Activated naive CD8-positive, alpha-beta T cell treated with anti-CD3 and anti-CD28 coated beads, Interleukin-2, amount 10 ng/mL, durations not matched to agents 7 days and 5 days (primary cell): ENCODE measurements at regions not wholly inside any gene's neighbourhood (a gene's known extent, or its start where the extent isn't known, plus 50 kb on each side); places are given as distances from the start of the nearest gene placed in this dataset.

Experiments
- ATAC-seq: fragments of 150-1000 bp; cut with Tn5 transposase; one replicate; pipeline ENCODE4 v1.10.0; 2021; ENCODE audit warnings: low read depth, moderate library complexity
- POLR2A ChIA-PET: fragments of 350-600 bp; sonication (Branson Sonifier 250); formaldehyde crosslinking; loops from one replicate; lab custom pipeline; 2021; ENCODE audit warnings: antibody characterized with exemption; lab: Charles Lee
- DNase-seq: peaks from one replicate; pipeline ENCODE4 v3.0.0; 2021
- H3K27ac Mint-ChIP-seq: one replicate; pipeline ENCODE4 v1.8.0; 2022; ENCODE audit warnings: mild to moderate bottlenecking, mixed read lengths
- H3K27me3 Mint-ChIP-seq: one replicate; pipeline ENCODE4 v1.8.0; 2022; ENCODE audit warnings: mild to moderate bottlenecking, moderate library complexity, mixed read lengths
- H3K36me3 Mint-ChIP-seq: one replicate; pipeline ENCODE4 v1.8.0; 2021; ENCODE audit warnings: mild to moderate bottlenecking, mixed read lengths
- H3K4me1 Mint-ChIP-seq: one replicate; pipeline ENCODE4 v1.8.0; 2021; ENCODE audit warnings: mixed read lengths
- H3K4me3 Mint-ChIP-seq: one replicate; pipeline ENCODE4 v1.8.0; 2022; ENCODE audit warnings: mild to moderate bottlenecking, moderate library complexity, mixed read lengths
- H3K9me3 Mint-ChIP-seq: one replicate; pipeline ENCODE4 v1.8.0; 2021; ENCODE audit warnings: mixed read lengths

- H3K4me3 Mint-ChIP-seq: no peak overlapping the region
- no peaks in the 10 kb centered on the region for H3K4me1 Mint-ChIP-seq
- DNase-seq (no peak), ATAC-seq (no peak)
- peaks cover 2% of the 10 kb centered on the region for H3K27me3 Mint-ChIP-seq
- no peaks in the 10 kb centered on the region for H3K9me3 Mint-ChIP-seq
- POLR2A ChIA-PET: no interaction called here
- H3K36me3 Mint-ChIP-seq: no peaks in the 10 kb centered on the region
- H3K27ac Mint-ChIP-seq: no peak overlapping the region
Measured at GRCh38 chr14:36398463-36399291, 78.2 kb upstream of the MBIP start.

GRCh38 chr14:36397357-36397756 lies 76.9 kb upstream of the MBIP start:
- Mint-ChIP-seq H3K4me3 (no peak overlapping the region), H3K9me3 (no peaks in the 10 kb centered on the region), H3K4me1 (no peaks in the 10 kb centered on the region), H3K27me3 (peaks cover 2% of the 10 kb centered on the region), H3K36me3 (no peaks in the 10 kb centered on the region), H3K27ac (no peak overlapping the region)
- DNase-seq (no peak), ATAC-seq (no peak)
- POLR2A ChIA-PET: interaction anchor here (0.6 kb wide), 1 partner anchor 156 kb away, joined by 4 read pairs; no protein-coding TSS in a partner anchor

- ATAC-seq: no peak
Measured at GRCh38 chr14:36396798-36397197, 76.4 kb upstream of the MBIP start.

GRCh38 chr14:36394593-36394992 lies 74.2 kb upstream of the MBIP start:
- no peak overlapping the region for H3K27ac Mint-ChIP-seq
- ATAC-seq: no peak
- H3K4me1 Mint-ChIP-seq: no peaks in the 10 kb centered on the region
- peaks cover 2% of the 10 kb centered on the region for H3K27me3 Mint-ChIP-seq
- no peaks in the 10 kb centered on the region for H3K36me3 Mint-ChIP-seq
- no peak for DNase-seq
- POLR2A ChIA-PET: no interaction called here
- no peak overlapping the region for H3K4me3 Mint-ChIP-seq
- no peaks in the 10 kb centered on the region for H3K9me3 Mint-ChIP-seq

More at GRCh38 chr14:36396798-36397197, 76.4 kb upstream of the MBIP start:
- Mint-ChIP-seq H3K27me3 (peaks cover 2% of the 10 kb centered on the region), H3K9me3 (no peaks in the 10 kb centered on the region), H3K36me3 (no peaks in the 10 kb centered on the region), H3K27ac (no peak overlapping the region), H3K4me1 (no peaks in the 10 kb centered on the region), H3K4me3 (no peak overlapping the region)
- DNase-seq: no peak
- POLR2A ChIA-PET: no interaction called here

- no peaks in the 10 kb centered on the region for H3K36me3 Mint-ChIP-seq
- no peak for ATAC-seq
- H3K4me3 Mint-ChIP-seq: no peak overlapping the region
- POLR2A ChIA-PET: no interaction called here
- H3K27ac Mint-ChIP-seq: no peak overlapping the region
- H3K9me3 Mint-ChIP-seq: no peaks in the 10 kb centered on the region
- DNase-seq: no peak
- no peaks in the 10 kb centered on the region for H3K4me1 Mint-ChIP-seq
- peaks cover 3% of the 10 kb centered on the region for H3K27me3 Mint-ChIP-seq
Measured at GRCh38 chr14:36390718-36391117, 70.3 kb upstream of the MBIP start.

- Mint-ChIP-seq H3K9me3 (no peaks in the 10 kb centered on the region), H3K27ac (no peak overlapping the region), H3K27me3 (peaks cover 6% of the 10 kb centered on the region), H3K4me3 (no peak overlapping the region), H3K36me3 (no peaks in the 10 kb centered on the region), H3K4me1 (no peaks in the 10 kb centered on the region)
- no peak for DNase-seq
- no peak for ATAC-seq
- POLR2A ChIA-PET: no interaction called here
Measured at GRCh38 chr14:36383767-36384431, 63.5 kb upstream of the MBIP start.

GRCh38 chr14:36373982-36374673 lies 53.7 kb upstream of the MBIP start:
- no peaks in the 10 kb centered on the region for H3K9me3 Mint-ChIP-seq
- POLR2A ChIA-PET: interaction anchor here (0.6 kb wide), 1 partner anchor 492 kb away, joined by 3 read pairs; no protein-coding TSS in a partner anchor
- no peaks in the 10 kb centered on the region for H3K36me3 Mint-ChIP-seq
- H3K4me3 Mint-ChIP-seq: no peak overlapping the region
- H3K4me1 Mint-ChIP-seq: peaks cover 3% of the 10 kb centered on the region
- peak; percentile 57 for DNase-seq
- H3K27ac Mint-ChIP-seq: no peak overlapping the region
- H3K27me3 Mint-ChIP-seq: no peaks in the 10 kb centered on the region
- ATAC-seq: peak; percentile 76
